ENCODE measurements at regions not wholly inside any gene's neighbourhood (a gene's known extent, or its start where the extent isn't known, plus 50 kb on each side); places are given as distances from the start of the nearest gene placed in this dataset.

DNA sequence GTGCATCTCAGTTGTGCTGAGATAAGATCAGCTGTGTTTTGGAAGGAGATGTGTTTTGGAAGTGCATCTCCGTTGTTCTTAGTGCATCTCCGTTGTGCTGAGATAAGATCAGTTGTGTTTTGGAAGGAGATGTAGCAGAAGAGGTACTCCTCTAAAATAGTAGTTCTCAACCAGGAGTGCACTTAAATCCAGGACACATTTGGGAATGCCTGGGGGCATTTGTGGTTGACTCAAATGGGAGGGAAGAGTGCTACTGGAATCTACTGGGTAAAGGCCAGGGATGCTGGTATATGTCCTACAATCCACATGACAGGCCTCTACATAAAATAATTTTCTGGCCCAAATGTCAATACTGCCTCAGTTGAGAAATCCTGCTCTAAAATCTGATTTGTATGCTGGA lies 70.8 kb upstream of the CHRDL1 start:
- Histone ChIP-seq H3K27me3 (peaks cover 0 to 21% (median 0%) of the 10 kb centered on the region in 9 donors), H3K27ac (no peak overlapping the region), H3K9me3 (no peaks in the 10 kb centered on the region), H3K36me3 (no peaks in the 10 kb centered on the region), H3K4me3 (no peak overlapping the region), H3K4me1 (no peaks in the 10 kb centered on the region)
- WGBS, 4 donors = 56 to 74% (median 69%) methylated on average over 2 of the region's 2 CpGs
- DNase-seq (no peak), ATAC-seq (no peak)
- intact Hi-C loops (cut with DNase I) = no loop called here
- TF ChIP-seq, protein P1, sequence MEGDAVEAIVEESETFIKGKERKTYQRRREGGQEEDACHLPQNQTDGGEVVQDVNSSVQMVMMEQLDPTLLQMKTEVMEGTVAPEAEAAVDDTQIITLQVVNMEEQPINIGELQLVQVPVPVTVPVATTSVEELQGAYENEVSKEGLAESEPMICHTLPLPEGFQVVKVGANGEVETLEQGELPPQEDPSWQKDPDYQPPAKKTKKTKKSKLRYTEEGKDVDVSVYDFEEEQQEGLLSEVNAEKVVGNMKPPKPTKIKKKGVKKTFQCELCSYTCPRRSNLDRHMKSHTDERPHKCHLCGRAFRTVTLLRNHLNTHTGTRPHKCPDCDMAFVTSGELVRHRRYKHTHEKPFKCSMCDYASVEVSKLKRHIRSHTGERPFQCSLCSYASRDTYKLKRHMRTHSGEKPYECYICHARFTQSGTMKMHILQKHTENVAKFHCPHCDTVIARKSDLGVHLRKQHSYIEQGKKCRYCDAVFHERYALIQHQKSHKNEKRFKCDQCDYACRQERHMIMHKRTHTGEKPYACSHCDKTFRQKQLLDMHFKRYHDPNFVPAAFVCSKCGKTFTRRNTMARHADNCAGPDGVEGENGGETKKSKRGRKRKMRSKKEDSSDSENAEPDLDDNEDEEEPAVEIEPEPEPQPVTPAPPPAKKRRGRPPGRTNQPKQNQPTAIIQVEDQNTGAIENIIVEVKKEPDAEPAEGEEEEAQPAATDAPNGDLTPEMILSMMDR (IDR thresholded peaks at IDR 0.05) = no peak
- no peak for TF ChIP-seq POLR2A (IDR thresholded peaks at IDR 0.05)

DNA sequence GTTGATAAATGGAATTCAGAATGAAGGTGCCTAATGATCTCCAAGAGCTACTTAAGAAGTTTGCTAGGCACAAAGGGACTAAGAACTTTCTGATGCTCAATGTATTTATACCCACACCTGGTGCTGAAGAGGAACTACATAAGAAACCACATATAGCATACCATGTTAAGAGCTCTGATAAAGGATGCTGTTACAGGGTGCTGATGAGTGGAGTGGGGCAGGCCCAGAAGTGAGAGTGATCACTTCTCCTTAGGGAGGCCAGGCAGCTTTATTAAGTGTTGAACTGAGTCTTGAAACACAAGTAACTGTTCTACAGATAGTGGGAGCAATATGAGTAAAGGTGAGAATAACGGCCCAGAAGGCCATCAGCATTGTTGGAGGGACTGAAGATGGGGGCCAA lies 68.3 kb upstream of the CHRDL1 start:
- intact Hi-C loops (cut with DNase I) = no loop called here
- no peak for DNase-seq
- TF ChIP-seq, protein P1 (IDR thresholded peaks at IDR 0.05) = no peak
- TF ChIP-seq POLR2A (IDR thresholded peaks at IDR 0.05) = no peak
- Histone ChIP-seq H3K9me3 (no peaks in the 10 kb centered on the region), H3K27ac (no peak overlapping the region), H3K4me3 (no peak overlapping the region), H3K36me3 (no peaks in the 10 kb centered on the region), H3K27me3 (peaks cover 0 to 35% (median 0%) of the 10 kb centered on the region in 9 donors), H3K4me1 (no peaks in the 10 kb centered on the region)
- WGBS, 4 donors = 51 to 59% (median 54%) methylated on average over 1 of the region's 1 CpG
- ATAC-seq = no peak

DNA sequence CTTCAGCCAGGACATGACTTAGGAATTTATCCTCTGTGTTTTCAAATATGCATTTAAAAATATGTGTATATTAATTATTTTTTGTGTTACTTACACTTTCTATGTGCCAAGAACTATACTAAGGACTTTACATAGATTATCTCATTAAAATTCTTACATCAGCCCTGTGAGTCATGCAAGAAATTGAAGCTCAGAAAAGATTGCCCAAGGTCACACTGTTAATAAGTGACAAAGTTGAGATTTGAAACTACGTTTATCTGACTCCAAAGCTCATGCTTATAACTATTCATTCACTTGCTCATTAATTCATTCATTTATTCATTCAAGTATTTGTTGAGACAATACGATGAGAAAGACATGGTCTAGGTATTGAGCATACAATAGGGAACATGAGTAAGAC lies 62.9 kb upstream of the CHRDL1 start:
- Histone ChIP-seq H3K9me3 (no peaks in the 10 kb centered on the region), H3K4me1 (no peaks in the 10 kb centered on the region), H3K4me3 (no peak overlapping the region), H3K36me3 (no peaks in the 10 kb centered on the region), H3K27me3 (peaks cover 0 to 24% (median 0%) of the 10 kb centered on the region in 9 donors), H3K27ac (no peak overlapping the region)
- 58 to 73% (median 66%) methylated on average over 2 of the region's 2 CpGs for WGBS, 4 donors
- DNase-seq = no peak
- no peak for ATAC-seq
- intact Hi-C loops (cut with DNase I) = loop anchor here in 4 of 10 donors (10.0 kb wide), 1 partner anchor 386 kb away; no protein-coding TSS in a partner anchor
- TF ChIP-seq POLR2A (IDR thresholded peaks at IDR 0.05) = no peak

DNA sequence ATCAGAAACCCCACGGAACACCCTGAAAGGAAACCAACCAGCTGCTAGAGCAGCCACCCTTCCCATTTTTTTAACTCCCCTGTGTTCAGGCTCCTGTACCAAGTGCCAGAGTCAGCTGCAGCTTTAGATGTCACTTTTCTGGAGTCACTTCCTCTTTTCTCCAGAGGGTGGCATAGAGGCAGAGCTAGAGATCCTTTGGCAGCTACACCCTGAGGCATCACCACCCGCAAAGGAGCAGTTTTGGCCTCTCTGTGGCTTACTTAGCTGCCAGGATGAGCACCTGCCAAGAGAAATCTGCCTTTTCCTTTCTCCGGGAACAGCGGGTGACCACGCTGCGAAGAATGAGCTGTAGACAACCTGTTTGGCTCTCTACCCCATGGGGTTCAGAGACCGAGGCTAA lies 58.0 kb upstream of the CHRDL1 start:
- WGBS, 4 donors = 27 to 39% (median 36%) methylated on average over 7 of the region's 7 CpGs
- Histone ChIP-seq H3K4me1 (no peaks in the 10 kb centered on the region), H3K36me3 (no peaks in the 10 kb centered on the region), H3K27ac (no peak overlapping the region), H3K9me3 (no peaks in the 10 kb centered on the region), H3K4me3 (no peak overlapping the region), H3K27me3 (peaks cover 0 to 14% (median 0%) of the 10 kb centered on the region in 9 donors)
- ATAC-seq (no peak), DNase-seq (no peak)
- intact Hi-C loops (cut with DNase I) = loop anchor here in 5 of 10 donors (5.0 to 10.0 kb wide), 2 partner anchors 389 to 391 kb away; no protein-coding TSS in a partner anchor
- TF ChIP-seq, protein P1 (IDR thresholded peaks at IDR 0.05) = peak in 5 of 12 donors; percentile 20 to 28 (median 22)
- no peak for TF ChIP-seq POLR2A (IDR thresholded peaks at IDR 0.05)

DNA sequence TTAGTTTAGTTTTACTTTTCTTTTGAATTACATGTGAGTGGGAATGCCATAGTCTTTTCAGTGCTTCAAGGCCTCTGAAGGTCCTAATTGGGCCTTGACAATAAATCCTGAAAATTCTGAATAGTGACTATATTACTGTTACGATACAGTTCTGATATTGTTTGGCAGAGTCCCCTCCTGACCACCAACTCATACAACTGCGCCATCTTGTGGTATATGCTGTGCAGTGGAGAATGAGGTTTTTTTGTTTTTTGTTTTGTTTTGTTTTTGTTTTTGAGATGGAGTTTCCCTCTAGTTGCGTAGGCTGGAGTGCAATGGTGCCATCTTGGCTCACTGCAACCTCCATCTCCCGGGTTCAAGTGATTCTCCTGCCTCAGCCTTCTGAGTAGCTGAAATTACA lies 56.6 kb upstream of the CHRDL1 start:
- Histone ChIP-seq H3K9me3 (no peaks in the 10 kb centered on the region), H3K36me3 (no peaks in the 10 kb centered on the region), H3K27ac (no peak overlapping the region), H3K4me3 (no peak overlapping the region), H3K27me3 (peaks cover 0 to 14% (median 0%) of the 10 kb centered on the region in 9 donors), H3K4me1 (no peaks in the 10 kb centered on the region)
- no peak for ATAC-seq
- no peak for DNase-seq
- WGBS, 4 donors = 39 to 54% (median 44%) methylated on average over 4 of the region's 4 CpGs
- intact Hi-C loops (cut with DNase I) = loop anchor here in 5 of 10 donors (5.0 to 10.0 kb wide), 2 partner anchors 390 to 393 kb away; no protein-coding TSS in a partner anchor
- TF ChIP-seq, protein P1 (IDR thresholded peaks at IDR 0.05) = peak in 11 of 12 donors; percentile 7 to 49 (median 38)
- TF ChIP-seq POLR2A (IDR thresholded peaks at IDR 0.05) = no peak
